Mucosa of rectum (tissue), 2 donors: ENCODE measurements at regions not wholly inside any gene's neighbourhood (a gene's known extent, or its start where the extent isn't known, plus 50 kb on each side); places are given as distances from the start of the nearest gene placed in this dataset.
A peak's percentile ranks its signal among the peaks of the same experiment; 100 is the strongest.
"Not testable (repeated sequence)": the region's sequence is repeated elsewhere in the genome, so short reads cannot be mapped to it uniquely, and the experiment has no call there.

Source experiments
- H3K27ac ChIP-seq, 2 donors: one replicate each; pipeline ENCODE4 v1.7.0; 2013; ENCODE audit warnings: inconsistent platforms in 2 of 2, low read depth in 2 of 2, low read length in 2 of 2
- H3K27me3 ChIP-seq, 2 donors: one replicate each; pipeline ENCODE4 v1.7.0; 2013; ENCODE audit warnings: low read length in 2 of 2; ENCODE audit not compliant: control insufficient read depth in 2 of 2, insufficient read depth in 2 of 2
- H3K36me3 ChIP-seq, 2 donors: one replicate each; pipeline ENCODE4 v1.7.0; 2013; ENCODE audit warnings: low read length in 2 of 2; ENCODE audit not compliant: control insufficient read depth in 2 of 2, insufficient read depth in 2 of 2
- H3K4me1 ChIP-seq, 2 donors: one replicate each; pipeline ENCODE4 v1.7.0; 2013; ENCODE audit warnings: low read length in 2 of 2, mild to moderate bottlenecking in 1 of 2; ENCODE audit not compliant: control insufficient read depth in 2 of 2, insufficient read depth in 2 of 2
- H3K4me3 ChIP-seq, 2 donors: one replicate each; pipeline ENCODE4 v1.7.0; 2013; ENCODE audit warnings: low read length in 2 of 2
- H3K9ac ChIP-seq, 2 donors: one replicate each; pipeline ENCODE4 v1.7.0; 2013; ENCODE audit warnings: low read length in 2 of 2, low read depth in 1 of 2, mild to moderate bottlenecking in 1 of 2
- H3K9me3 ChIP-seq, 2 donors: one replicate each; pipeline ENCODE4 v1.7.0; 2013; ENCODE audit warnings: low read length in 2 of 2; ENCODE audit not compliant: control insufficient read depth in 2 of 2
- donor health status: healthy.
- donor health status: Normal muscosa, but diverticular disease.

DNA sequence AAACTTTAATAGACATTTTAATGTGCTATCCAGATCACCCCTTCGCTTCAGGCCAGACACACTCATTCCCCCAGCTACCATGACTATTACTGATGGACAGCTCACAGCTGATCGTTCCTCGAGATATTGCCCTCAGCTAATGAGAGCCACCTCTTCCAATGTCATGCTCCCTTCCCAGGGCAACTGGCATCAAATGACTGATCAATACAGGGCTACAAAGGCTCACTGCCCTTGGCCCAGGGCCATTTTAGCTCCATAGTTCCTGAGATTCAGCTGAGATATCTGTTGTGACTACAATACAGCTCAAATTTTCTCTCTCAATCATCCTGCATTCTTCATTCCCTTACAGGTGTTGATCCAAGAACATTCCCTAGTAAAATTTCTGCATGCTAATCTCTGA lies 104.5 kb upstream of the PKN2 start:
- Histone ChIP-seq H3K27ac (no peak overlapping the region), H3K4me3 (no peak overlapping the region), H3K27me3 (no peaks in the 10 kb centered on the region), H3K9ac (no peak overlapping the region), H3K4me1 (no peaks in the 10 kb centered on the region), H3K9me3 (no peaks in the 10 kb centered on the region), H3K36me3 (no peaks in the 10 kb centered on the region)

DNA sequence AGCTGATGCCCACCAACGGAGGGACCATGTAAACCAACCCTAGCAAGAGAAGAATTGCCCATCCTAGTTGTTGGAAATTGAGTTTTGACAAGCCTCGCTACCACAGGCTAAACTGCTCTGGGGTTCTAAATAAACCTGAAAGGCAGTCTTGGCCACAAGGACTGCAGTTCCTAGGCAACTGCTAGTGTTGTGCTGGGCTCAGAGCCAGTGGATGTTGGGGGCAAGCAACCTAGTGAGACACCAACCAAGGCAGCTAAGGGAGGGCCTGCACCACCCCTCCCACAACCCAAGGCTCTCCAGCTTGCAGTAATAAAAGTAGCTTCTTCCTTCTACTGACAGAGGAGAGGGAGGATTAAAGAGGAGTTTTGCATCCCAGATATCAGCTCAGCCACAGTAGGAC lies 102.4 kb upstream of the PKN2 start:
- Histone ChIP-seq H3K27me3 (no peaks in the 10 kb centered on the region), H3K4me1 (no peaks in the 10 kb centered on the region), H3K36me3 (no peaks in the 10 kb centered on the region), H3K4me3 (no peak overlapping the region), H3K9ac (no peak overlapping the region), H3K27ac (no peak overlapping the region), H3K9me3 (no peaks in the 10 kb centered on the region)

GRCh38 chr1:88593358-88593757 lies 90.7 kb upstream of the PKN2 start:
- no peak overlapping the region for H3K4me3 ChIP-seq
- no peaks in the 10 kb centered on the region for H3K4me1 ChIP-seq
- H3K9me3 ChIP-seq = no peaks in the 10 kb centered on the region
- H3K27me3 ChIP-seq = no peaks in the 10 kb centered on the region
- H3K36me3 ChIP-seq = no peaks in the 10 kb centered on the region
- H3K27ac ChIP-seq = no peak overlapping the region
- H3K9ac ChIP-seq = no peak overlapping the region

DNA sequence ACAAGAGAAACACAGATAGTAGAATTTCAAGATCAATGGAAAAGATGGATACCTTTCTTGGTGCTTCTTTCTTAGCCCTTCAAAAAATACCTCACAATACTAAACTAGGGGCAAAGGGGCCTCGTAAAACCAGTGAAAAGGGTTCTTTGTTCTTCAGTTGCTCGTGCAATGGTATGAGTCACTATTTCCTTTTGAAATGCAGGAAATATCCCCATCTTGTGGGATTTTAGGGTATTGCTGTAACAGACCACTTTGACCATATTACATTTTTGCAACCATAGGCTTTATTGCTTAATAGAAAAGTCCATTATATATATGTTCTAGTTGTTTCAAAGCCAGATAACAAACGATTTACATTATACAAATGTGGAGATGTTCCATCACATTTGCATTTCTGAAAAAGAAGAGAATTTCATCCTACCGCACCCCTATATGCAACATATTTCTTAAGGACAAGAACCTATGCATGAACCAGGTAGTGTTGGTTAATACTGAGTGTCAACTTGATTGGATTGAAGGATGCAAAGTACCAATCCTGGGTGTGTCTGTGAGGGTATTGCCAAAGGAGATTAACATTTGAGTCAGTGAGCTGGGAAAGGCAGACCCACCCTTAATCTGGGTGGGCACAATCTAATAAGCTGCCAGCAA lies 88.6 kb upstream of the PKN2 start:
- H3K27me3 ChIP-seq = no peaks in the 10 kb centered on the region
- H3K4me3 ChIP-seq = no peak overlapping the region
- no peaks in the 10 kb centered on the region for H3K4me1 ChIP-seq
- no peak overlapping the region for H3K9ac ChIP-seq
- no peaks in the 10 kb centered on the region for H3K36me3 ChIP-seq
- H3K27ac ChIP-seq = no peak overlapping the region
- no peaks in the 10 kb centered on the region for H3K9me3 ChIP-seq

- H3K27ac ChIP-seq, H3K9me3 ChIP-seq, H3K27me3 ChIP-seq, H3K4me3 ChIP-seq, H3K9ac ChIP-seq, H3K4me1 ChIP-seq, H3K36me3 ChIP-seq: not testable (repeated sequence)
Measured at GRCh38 chr1:88597973-88598372, 86.1 kb upstream of the PKN2 start.

GRCh38 chr1:88608139-88608943 lies 75.7 kb upstream of the PKN2 start:
- Histone ChIP-seq H3K27ac (no peak overlapping the region), H3K27me3 (no peaks in the 10 kb centered on the region), H3K4me3 (no peak overlapping the region), H3K9ac (no peak overlapping the region), H3K4me1 (peaks cover 3 to 15% of the 10 kb centered on the region in 2 donors), H3K9me3 (no peaks in the 10 kb centered on the region), H3K36me3 (no peaks in the 10 kb centered on the region)

- Histone ChIP-seq H3K4me1 (peaks cover 3 to 17% of the 10 kb centered on the region in 2 donors), H3K27ac (no peak overlapping the region), H3K27me3 (no peaks in the 10 kb centered on the region), H3K9ac (no peak overlapping the region), H3K9me3 (no peaks in the 10 kb centered on the region), H3K36me3 (no peaks in the 10 kb centered on the region), H3K4me3 (no peak overlapping the region)
Measured at GRCh38 chr1:88609051-88609450, 75.0 kb upstream of the PKN2 start.

- Histone ChIP-seq H3K9me3 (no peaks in the 10 kb centered on the region), H3K9ac (no peak overlapping the region), H3K4me3 (no peak overlapping the region), H3K36me3 (no peaks in the 10 kb centered on the region), H3K27ac (no peak overlapping the region), H3K27me3 (no peaks in the 10 kb centered on the region), H3K4me1 (peaks cover 3 to 20% of the 10 kb centered on the region in 2 donors)
Measured at GRCh38 chr1:88610687-88611086, 73.4 kb upstream of the PKN2 start.

DNA sequence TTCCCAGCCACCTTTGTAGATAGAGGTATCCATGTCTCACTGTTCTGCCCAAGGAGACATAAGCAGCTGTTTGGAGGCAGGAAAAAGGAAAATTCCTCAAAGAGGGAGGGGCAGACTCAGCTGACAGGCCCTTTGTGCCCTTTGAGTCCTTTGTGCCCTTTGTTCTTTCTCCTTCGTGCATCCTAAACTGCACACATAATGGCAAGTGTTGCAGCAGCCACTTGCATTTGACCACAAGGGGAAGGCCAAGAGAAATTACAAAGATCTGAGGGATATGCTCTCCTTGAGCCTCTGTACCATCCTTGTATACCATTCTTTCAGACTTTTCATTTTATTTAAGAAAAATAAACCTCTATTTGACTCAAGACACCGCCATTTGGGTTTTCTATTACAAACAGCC lies 71.8 kb upstream of the PKN2 start:
- H3K4me3 ChIP-seq = peak overlapping the region in 1 of 2 donors; percentile 52
- H3K9ac ChIP-seq = no peak overlapping the region
- H3K9me3 ChIP-seq = peaks cover 0 to under 1% of the 10 kb centered on the region in 2 donors
- no peaks in the 10 kb centered on the region for H3K27me3 ChIP-seq
- H3K27ac ChIP-seq = peak overlapping the region; percentile 41 to 44
- H3K36me3 ChIP-seq = no peaks in the 10 kb centered on the region
- H3K4me1 ChIP-seq = peaks cover 3 to 20% of the 10 kb centered on the region in 2 donors

DNA sequence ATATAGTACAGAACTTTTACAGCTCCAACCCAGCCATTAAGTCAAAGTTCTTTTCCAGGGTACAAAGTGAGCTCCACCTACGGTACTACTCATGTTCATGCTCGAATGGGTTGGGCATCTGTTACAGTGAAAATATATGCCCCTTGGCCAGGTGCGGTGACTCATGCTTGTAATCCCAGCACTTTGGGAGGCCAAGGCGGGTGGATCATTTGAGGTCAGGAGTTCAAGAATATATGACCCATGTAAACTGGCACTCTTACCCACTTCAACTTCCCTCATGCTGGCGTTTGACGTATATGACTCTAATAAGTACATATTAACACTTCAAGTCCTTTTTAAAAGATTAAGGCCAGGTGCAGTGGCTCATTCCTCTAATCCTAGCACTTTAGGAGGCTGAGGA lies 71.3 kb upstream of the PKN2 start:
- Histone ChIP-seq H3K27me3 (no peaks in the 10 kb centered on the region), H3K9ac (no peak overlapping the region), H3K4me3 (no peak overlapping the region), H3K4me1 (peaks cover 3 to 20% of the 10 kb centered on the region in 2 donors), H3K27ac (peak overlapping the region; percentile 58 to 74), H3K9me3 (peaks cover 0 to 4% of the 10 kb centered on the region in 2 donors), H3K36me3 (no peaks in the 10 kb centered on the region)
